Stimulated activated naive CD4-positive, alpha-beta T cell (primary cell): ENCODE measurements at regions not wholly inside any gene's neighbourhood (a gene's known extent, or its start where the extent isn't known, plus 50 kb on each side); places are given as distances from the start of the nearest gene placed in this dataset.

Source experiments
- DNase-seq, 6 experiments: peaks; one replicate each; lab custom pipeline; 2025; lab: John Stamatoyannopoulos, UW

DNA sequence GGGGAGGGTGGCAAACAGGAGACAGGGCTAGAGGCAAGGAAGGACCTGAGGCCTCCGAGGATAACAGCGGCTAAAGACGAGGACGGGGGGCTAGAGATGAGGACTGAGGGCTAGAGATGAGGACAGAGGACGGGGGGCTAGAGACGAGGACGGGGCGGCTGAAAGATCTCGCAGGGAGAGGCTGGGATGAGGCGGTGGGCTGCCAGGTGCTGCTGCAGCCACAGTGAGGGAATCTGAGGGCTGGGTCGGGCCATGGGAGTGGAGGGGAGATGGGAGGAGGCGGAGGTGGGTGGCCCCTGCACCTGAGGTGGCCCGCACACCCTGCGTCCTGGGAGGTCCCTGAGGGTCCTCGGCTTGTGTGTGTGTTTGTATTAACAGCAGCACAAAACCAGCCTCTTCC, 350.2 kb upstream of the SALL3 start:
- no peak for DNase-seq

DNA sequence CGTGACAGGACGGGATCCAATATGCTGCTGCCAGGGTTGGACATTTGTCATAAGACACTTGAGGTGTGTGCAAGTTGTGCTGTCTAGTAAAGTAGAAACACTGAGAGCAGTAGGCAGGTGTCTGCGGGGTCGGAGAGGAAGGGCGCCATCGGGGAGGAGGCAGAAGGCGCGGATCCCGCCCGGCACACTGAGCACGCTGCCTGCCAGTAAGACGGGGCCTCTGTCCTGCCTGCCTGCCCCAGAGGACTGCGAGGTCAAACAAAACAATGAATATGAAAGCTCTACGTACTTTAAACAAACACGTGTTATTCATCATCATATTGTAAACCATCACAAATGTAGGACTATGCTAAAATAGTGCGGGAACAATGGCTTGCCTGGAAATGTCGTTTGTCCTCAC, 349.3 kb upstream of the SALL3 start:
- DNase-seq, result no peak

DNA sequence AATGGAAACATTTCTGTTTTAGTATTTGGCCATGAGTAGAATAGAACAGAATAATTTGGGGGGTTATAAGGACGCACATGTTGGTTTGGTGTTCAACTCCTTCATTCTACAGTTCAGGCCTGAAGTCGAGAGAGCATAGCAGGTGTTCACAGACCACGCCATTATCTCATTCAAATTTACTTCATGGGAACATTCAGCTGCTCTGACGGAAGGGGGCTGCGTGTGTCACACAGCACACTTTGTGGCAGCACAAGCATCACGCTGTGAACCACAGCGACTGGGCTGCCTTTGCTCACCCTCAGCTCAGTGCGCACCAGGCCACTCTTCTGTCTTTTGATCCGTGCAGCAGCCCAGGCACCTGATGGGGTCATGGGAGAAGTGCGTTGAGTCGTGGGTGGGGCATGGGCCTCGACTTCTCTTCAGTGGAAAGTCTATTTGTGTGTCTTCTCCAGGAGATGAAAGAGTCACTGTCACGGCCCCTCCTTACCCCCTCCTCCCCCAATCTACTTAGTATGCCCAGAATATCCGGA, 348.6 kb upstream of the SALL3 start:
- DNase-seq, result no peak

DNA sequence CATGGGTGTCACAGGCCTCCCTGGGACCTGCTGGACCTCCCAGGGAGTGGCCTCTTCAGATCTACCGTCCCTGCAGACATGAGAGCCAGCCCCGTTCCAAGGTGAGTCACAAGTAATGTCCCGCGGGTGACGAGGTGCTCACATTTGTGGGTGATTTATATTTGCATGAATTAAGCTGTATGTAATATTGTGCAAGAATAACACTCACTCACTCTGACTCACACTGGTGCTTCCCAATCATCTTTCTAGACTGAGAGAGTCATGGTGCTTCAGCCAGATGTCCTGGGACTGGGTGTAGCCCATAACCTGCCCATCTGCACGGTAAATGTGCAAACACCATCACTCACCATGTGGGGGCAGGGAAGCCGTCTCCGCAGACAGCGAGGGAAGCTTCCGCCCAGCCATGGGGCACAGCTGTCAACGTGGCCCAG, 347.5 kb upstream of the SALL3 start:
- DNase-seq, result no peak

DNA sequence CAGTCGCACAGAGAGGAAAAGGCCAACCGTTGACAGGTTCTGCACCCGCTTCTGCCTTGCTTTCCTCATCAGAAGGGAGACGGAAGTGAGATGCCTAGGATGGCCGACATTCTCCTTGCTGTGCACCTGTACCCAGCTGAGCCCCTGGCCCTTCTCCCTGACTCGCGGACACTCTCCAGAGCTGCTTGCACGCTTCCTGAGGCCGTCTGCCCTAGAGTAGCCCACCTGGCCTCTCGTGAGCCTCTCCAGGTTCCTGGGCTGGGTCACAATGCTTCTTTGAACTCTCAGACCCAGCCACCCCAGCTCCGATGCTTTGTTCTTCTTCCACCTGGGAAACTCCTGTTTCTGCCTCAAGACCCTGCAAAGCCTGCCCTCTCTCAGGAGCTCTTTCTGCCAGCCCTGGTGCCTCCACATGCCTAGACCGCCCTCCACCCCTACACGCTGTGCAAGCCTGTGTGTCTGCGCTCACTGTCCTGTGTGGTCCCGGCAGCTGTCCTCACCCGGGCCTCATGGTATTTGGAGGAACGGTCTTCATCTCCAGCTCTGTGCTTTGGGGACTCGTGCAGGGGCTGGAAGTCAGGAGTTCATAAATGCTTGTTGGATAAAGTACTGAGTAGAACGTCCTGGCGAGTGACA, 345.4 kb upstream of the SALL3 start:
- DNase-seq, result no peak

DNA sequence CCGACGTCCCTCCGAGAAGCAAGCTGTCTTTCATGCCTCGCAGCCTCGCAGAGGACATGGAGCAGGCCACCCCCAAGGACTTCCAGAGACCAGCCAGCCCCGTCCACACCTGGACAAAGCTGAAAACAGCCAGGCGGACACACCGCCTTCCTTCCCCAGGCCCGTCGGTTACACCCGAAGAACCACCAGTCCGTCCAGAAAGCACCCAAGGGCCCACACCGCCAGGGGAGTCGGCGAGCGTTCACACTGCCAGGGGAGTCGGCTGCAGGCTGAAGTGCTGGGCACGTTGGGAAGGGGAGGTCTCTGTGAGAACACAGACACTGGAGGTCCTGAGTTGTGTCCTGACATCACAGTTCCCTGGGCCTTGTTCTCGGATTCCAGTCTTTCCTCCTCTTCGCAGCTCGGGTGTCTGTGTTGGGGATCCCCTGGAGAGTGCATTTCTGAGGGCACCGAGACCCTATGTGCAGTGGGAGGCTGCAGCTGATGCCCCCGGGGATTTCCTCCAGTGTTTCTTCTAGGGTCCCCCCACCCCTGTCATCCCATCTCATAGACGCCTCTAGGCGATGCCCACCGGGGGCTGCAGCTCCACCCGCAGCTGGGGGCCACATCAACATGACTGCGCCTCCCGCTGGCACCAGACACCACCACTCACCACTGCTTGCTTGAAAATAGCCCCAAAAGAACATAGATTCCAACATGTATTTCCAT, 344.4 kb upstream of the SALL3 start:
- DNase-seq, result no peak

DNA sequence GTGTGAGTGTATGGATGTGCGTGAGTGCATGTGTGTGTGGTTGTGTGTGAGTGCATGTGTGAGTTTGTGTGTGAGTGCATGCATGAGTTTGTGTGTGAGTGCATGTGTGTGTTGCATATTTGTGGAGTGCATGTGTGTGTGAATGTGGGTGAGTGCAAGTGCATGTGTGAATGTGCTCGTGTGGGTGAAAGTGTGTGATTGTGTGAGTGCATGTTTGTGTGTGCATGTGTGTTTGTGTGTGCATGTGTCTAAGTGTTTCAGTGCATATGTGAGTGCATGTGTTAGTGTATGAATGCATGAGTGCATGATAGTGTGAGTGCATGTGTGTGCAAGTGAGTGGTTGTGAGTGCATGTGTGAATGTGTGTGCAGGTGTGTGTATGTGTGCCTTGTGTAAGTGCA, 343.4 kb upstream of the SALL3 start:
- DNase-seq, result no peak

DNA sequence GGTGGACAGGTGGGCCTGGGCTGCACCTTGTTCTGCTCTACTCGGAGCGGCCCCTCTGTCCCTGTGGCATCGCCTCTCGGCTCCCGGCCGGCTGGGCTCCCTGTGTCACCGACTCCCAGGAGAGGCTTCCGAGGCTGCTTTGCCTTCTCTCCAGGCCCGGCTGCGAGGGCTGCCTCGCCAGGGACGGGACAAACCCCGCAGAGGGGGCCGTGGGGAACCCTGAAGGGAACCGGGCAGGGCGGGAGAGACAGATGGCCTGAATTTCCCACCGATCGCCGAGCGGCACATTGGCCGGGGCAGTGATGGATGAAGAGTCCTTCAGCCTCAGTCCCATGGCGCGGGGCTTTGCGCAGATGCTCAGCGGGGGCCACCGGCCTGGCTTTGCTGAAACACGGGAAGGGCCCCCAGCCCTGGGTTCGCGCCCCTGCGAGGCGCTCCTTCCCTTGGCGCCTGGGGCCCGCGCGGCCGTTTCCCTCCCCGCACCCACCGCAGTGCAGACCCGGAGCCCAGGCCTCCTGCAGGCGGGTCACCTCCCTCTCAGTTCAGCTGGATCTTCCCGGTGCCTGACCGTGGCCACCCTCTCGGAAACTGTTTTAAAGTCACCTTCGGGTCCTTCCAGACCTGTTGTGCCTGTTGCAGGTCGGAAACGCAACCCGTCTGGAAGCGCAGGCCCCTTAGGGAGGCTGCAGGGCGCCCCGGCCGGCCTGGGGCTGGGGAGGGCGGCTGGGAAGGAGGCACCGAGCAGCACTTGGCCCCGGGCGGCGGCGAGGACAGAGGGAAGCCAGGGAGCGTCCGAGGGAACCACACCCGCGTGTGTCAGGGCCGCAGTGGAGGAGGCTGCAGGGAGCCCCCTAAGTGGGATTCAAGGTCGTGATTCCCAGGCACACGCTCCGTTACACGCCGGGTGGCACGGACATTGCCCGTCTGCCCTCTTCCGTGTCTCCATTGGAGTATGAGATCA, 341.9 kb upstream of the SALL3 start:
- DNase-seq, result no peak

DNA sequence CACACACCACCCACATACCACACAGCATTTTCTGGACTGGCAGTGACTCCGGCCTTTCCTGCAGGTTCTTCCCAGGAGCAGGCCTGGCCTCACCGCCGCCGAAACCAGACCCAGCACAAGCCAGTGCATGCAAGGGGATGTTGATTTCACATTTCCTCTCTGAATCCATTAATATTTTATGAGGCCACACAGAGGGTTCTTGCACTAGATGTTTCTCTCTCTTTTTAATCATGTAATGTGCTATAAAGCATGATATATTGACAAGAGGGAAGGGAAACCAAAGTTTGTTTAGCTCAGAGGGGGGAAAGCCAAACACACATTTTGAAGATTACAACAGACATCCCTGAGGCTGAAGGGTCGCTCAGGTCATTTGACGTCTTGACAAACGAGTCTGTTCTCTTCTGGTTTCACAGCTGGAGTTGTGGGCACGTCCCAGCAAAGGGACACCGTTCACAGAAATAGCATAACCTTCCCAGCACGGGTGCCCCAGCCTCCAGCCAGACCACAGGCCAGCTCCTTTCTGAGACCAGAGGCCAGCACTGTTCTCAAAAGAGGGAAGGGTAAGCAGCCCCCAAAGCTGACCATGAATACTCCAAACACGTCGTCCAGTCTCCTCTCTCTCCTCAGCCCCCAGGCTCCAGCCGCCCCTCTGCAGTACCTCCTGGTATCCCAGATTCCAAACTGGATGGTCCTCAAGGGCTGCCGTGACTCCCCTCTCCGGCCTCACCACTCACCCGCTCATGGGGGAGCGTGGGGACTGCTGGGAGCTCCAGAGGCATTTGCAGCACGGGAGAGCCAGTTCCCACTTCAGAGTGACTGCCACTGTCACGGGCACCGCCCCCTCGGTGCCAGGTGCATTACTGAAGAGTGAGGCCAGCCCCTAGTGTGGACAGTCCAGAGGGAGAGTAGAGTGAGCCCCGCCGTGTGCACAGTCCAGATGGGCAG, 340.3 kb upstream of the SALL3 start:
- no peak for DNase-seq

DNA sequence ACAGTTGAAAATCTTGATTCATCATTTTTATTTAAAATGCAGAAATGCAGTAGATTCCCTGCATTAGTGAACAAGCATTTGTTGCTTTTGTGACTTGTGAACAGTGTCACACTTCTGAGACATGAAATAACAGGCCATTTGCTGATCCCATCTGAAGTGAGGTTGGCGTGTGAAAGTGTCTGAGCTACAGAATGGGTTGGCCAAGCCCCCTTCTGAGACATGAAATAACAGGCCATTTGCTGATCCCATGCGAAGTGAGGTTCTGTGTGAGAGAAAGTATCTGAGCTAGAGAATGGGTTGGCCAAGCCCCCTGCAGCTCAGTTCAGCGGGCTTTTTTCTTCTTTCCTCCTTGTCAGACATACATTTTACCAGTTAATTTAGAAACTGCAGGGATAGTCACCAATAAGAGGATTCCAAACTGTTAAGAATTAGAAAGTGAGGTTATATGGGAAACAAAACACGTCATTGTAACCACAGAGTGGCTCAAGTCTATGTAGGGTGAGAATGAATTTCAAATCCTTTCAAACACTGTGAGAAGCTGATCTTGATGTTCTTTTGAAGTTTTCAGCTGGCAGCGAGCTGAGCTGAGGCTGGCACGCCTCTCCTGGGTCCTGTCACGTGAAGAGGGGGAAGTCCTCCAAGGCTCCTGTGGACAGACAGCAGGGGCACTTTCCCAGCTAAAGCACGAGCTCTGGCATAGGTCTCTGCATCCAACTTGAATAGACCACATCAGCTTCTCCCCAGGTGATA, 339.2 kb upstream of the SALL3 start:
- peak in 1 of 6 experiments; percentile 11 for DNase-seq

DNA sequence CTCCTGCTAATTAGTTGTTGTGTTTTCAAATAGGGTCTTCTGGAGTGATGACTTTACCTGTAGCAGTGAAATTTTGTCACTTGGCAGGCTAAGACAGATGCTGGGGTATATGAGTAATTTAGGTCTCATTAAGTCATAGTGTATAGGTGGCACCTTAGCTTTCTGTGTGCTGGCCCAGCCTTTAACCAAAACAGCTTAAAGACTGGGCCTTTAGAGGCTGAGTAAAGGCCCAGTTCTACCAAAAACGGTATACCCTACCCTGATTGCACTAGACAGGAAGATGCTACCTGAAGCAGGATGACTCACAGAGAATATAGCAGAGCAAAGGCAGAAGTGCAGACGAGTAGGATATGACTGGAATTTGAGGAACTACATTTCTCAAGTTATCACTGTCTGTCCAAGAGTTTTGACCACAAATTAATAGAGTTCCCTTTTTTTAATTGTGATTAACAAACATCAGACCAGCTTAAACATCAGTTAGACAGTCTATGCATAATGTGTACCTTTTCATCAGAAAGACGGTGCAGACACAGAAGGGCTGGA, 337.9 kb upstream of the SALL3 start:
- DNase-seq, result no peak

DNA sequence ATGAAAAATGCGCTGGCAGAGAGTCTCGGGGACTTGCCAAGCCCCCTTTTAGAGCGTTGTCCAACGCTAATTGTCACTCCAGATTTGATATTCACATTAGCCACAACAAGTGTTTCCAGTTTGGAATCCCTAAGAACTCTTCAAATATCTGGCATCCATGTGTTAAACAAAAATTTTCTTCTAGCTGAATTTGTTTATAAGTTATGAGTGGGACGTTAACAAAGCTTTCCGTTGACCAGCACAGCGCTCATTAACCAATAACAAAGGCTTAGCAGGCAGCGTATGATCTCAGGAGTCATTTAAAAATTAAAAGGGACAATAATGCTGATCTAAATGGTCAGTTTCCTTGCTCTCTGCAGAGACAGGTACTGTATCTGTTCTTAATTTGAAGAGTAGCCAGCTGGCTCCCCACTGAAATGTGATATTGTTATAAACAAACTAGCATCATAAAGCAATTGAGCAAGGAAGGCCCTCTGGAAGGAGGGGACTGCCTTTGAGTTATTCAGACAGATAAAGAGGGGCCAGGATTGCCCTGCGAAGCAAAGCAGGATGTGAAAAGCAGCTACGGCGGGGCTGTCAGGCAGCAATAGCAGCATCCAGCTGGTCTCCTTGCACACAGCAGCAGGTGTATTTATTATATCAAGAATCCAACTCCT, 337.2 kb upstream of the SALL3 start:
- DNase-seq, result no peak

DNA sequence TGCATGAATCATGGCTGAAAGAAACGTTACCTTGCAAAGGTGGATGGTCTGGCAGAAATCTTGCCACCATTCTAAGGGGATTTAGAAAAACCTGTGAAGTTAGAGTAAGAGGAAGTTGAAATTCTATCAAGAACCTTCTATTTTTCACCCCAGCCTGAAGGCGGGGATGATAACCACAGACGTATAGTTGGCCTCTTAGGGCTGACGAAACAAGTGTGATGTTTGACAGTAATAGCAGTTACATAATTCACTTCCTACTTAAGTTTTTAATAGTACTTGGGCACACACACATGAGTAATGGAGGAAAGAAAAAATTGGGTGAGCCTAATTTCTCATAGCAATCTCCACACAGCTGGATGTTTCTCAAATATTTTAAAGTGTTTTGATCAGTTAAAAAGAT, 336.6 kb upstream of the SALL3 start:
- peak in 1 of 6 experiments; percentile 4 for DNase-seq

DNA sequence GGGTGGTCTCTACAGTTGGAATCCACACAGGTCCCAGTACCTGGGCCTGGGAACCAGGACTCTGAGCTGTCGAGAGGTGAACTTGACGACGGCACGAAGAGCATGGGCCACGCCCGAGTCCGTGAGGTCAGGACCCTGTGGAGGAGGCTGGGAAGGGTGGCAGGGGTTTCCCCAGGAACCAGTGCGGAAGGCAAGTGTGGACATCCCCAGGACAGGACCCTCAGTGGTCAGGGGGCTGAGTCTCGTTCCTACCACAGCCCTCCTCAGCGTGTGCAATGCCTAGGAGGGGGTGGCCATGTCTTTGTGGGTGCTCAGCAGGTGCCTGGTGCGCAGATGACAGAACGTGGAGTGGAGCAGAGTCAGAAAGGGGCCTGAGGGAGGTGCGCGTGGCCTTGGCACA, 335.6 kb upstream of the SALL3 start:
- DNase-seq, result no peak

DNA sequence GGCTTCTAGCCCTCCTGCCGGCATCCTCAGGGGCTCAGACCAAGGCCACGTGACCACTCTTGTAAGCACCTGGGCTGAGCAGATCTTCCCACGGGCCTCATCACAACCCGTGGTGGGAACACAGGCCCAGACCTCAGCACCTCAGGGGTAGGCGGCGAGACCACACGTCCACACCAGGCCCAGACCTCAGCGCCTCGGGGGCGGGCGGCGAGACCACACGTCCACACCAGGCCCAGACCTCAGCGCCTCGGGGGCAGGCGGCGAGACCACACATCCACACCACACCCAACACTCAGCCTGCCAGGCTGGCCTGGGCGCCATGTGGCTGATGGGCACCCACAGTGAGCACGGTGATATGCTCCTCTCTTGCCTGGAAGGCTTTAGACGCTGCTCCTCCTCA, 334.4 kb upstream of the SALL3 start:
- no peak for DNase-seq

DNA sequence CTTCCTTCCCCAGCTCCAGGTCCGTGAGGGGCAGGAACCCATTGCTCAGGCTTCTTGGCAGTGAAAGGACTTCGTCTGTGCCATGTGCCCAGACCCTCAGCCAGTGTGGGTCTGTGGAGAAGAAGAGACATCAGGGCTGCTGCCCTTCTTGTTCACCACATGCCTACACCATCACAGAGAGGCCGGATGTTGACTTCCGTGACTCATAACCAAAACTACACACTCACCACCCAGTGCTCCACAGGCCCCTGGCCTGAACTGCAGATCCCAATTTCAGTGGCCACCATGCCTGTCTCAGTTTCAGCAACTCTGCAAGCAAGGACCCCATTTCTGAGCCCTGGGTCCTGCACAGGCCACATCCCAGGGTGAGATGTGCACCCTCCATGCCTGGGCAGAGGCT, 332.6 kb upstream of the SALL3 start:
- no peak for DNase-seq

DNA sequence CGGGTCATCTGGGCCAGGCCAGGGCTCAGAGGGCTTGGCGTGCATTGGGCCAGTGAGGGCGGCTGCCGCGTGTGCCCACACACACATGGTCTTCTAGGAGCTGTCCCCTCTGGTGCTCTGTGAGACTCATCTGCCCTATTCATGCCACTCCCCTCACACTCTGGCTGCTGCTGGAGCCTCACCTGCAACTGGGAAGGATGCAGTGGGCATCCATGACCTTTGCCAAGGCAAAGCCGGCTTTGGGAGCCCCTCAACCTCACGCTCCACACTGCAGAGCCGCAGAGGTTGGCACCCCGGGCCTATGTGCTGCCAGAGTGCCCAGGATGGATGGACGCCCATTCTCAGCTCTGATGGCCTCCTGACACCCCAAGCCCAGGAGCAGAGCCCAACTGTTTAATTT, 330.2 kb upstream of the SALL3 start:
- DNase-seq, result no peak

DNA sequence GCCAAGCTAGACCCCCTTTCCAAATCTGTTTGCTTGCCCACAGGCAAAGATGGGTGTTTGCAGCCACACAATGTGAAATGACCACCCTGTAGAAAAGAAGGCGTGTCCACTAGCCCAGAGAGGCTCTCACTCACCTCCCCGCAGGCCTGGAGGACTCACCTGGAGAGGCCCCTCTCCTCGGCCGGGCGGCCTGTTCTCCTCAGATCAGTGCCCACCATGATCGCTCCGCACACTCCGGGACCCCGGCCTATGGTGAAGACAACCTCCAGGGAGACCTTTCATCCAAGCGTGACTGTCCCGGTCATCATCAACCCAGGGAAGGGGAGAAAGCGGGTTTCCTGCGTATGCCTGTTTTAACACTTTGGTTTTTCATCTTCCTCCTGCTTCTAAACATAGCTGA, 328.7 kb upstream of the SALL3 start:
- no peak for DNase-seq

DNA sequence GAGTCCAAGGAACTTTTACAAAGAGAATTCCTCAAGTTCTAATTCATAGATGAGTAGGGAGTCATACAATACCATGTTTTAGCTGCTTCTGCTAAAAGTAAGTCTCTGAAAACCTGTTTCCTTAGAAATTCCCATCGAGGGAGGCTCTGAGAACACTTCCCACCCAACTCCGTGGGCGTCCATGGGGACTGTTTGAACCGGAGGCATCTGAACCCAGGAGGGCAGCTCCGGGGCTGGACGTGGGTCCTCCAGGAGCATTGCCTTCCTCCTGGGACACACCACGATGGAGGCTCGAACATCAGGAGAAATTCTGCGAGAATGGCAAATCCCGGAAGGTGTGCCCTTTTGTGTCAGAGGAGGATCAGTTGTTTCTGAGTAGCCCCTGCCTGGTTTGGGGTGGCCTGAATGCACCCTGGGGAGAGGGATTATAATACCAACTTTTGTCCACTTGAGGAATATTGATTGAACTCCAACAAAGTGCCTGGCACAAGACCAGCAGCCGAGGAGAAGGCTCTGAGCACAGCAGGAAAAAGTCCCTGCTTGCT, 327.5 kb upstream of the SALL3 start:
- DNase-seq, result no peak

DNA sequence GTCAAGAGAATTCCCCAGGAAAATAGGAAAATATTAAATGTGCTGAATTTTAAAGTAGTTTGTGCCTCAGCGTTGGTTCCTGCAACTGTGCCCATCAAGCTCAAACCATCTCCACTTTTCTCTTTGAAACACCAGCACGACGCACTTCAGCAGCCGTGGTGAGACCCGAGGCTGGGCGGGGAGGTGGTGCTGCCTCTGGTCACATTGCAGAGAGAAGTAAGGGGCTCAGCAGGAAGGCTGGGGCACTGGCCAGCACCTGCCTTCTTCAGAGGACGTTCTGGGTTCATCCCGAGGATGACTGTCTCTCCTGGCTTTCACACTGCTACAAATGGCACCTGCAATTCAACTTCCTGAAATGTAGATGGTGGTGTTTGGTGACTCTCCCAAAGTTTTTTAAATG, 323.7 kb upstream of the SALL3 start:
- no peak for DNase-seq
